NCI-H524 treated with DMSO at 0.1 percent for 48 hours (cell line): ENCODE measurements at regions not wholly inside any gene's neighbourhood (a gene's known extent, or its start where the extent isn't known, plus 50 kb on each side); places are given as distances from the start of the nearest gene placed in this dataset.
A peak's percentile ranks its signal among the peaks of the same experiment; 100 is the strongest.
"Not testable (repeated sequence)": the region's sequence is repeated elsewhere in the genome, so short reads cannot be mapped to it uniquely, and the experiment has no call there.

Experiments used
- DNase-seq: peaks from one replicate; lab custom pipeline; 2025; lab: John Stamatoyannopoulos, UW

GRCh38 chr2:13414897-13415296 lies 698.2 kb downstream of the TRIB2 start:
- peak; percentile 6 for DNase-seq

DNA sequence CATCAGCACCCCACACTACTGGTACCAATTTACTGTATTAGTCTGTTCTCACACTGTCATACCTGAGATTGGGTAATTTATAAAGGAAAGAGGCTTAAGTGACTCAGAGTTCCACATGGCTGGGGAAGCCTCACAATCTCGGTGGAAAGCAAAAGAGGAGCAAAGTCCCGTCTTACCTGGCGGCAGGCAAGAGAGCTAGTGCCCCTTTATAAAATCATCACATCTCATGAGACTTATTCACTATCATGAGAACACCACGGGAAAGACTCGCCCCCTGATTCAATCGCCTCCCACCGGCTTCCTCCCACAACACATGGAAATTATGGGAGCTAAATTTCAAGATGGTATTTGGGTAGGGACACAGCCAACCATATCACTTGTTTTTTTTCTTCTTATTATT lies 717.2 kb downstream of the TRIB2 start:
- no peak for DNase-seq

DNA sequence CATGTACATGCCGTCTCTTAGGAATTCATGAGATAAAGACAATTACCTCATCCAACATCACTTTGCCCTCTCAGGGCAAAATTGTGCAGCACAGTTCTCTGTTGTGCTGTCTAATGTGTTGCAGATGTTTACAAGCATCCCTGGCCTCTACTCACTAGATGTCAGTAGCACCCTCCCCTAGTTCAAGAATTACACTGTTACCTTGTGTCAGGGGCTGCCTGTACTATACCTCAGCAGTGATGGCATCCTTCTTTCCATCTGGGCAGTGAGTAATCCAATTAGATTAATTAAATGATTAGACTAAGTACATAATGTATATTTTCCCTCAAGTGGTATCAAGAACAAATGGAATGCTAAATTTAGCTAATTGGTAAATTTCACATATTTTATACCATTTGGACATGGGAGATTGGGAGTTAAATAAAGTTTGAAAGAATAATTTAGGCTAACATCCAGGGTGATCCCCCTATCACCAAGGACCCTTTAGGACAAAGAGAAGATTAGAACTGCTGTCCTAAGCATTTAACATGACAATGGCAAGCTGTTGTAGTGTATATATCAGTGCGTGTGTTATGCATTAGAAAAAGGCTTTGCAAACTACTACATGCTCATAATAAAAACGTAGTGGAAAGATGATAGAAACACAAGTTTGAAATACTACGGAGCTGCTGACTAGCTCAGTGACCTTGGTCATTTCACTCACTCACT lies 727.0 kb downstream of the TRIB2 start:
- peak; percentile 49 for DNase-seq

DNA sequence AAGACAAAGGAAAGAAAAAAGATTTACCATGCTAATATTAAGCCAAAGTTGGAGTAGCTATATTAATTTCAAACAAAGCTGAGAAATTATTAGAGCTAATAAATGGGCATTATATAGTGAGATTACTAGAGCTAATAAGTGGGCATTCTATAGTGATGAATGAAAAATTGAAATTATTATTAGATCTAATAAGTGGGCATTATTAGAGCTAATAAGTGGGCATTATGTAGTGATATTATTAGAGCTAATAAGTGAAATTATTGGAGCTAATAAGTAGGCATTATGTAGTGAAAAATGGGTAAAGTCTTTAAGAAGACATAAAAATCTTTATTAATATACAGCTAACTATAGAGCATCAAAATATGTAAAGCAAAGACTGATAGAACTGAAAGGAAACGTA lies 745.7 kb downstream of the TRIB2 start:
- DNase-seq, result no peak

- DNase-seq, result no peak
These were observed 749.3 kb downstream of the TRIB2 start for GRCh38 chr2:13466076-13466475.

- no peak for DNase-seq
These were observed 757.8 kb downstream of the TRIB2 start for GRCh38 chr2:13474538-13474937.

GRCh38 chr2:13480057-13480456 lies 763.3 kb downstream of the TRIB2 start:
- DNase-seq, result no peak

DNA sequence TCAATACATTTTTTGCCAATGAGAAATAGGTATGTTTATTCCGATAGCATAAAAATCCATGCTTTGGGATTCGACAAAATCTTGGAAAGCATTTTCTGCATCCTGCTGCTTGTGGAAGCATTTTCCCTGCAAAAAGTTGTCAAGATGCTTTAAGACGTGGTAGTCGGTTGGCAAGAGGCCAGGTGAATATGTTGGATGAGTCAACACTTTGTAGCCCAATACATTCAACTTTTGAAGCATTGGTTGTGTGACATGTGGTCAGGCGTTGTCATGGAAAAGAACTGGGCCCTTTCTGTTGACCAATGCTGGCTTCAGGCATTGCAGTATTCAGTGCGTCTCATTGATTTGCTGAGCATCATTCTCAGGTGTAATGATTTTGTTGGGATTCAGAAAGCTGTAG lies 764.5 kb downstream of the TRIB2 start:
- no peak for DNase-seq

DNA sequence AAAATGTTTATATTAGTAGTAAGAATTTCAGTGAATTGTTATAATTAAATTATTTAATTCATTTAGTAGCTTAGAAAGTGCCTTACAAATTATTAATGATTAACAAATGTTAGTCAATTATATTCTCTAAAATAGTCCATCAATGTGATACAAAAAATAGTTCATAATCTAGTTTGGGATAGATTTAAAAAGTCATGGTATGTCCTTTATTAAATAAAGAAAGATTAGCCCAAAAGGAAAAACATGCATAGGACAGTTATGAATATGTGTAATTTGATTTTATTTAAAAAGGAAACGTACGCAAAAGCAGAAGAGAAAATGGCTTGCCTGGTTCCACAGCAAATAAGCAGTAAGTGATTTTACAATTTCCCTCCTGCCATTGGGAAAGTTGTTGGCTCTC lies 768.5 kb downstream of the TRIB2 start:
- no peak for DNase-seq

DNA sequence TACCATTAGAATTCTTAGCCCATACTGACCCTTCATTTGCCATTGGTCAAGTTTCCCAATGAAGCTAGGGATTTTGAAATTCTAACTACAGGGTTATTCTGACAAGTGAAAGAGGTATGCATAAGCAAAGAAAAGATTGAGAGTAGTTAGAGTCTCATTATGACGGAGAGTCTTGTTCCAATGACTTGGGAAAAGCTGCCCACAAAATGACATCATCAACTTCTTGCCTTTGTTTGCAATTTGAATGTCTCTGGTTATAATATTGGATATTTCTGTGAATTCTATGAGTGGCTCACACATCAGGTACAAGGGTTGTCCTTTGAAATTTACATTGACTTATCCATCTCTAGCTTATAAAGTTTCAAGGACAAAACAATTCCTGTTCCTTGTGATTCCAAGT lies 772.2 kb downstream of the TRIB2 start:
- no peak for DNase-seq

DNA sequence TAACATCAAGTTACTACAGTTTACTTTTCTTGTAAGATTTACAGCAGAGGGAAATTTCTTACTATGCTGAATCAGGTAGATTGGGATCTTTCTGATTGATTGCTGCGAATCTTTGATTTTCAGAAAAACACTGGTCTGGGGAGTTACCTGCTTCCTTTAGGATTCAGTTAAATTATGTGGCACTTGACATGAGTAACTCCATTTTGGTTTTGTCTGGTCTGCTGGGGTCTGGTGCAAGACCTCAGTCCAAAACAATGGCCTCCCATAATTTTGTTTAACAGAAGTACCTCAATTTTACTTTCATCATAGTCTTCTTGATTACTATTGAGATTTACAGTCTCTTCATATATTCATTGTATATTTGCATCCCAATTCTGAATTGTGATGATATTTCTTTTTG lies 775.5 kb downstream of the TRIB2 start:
- DNase-seq, result no peak

DNA sequence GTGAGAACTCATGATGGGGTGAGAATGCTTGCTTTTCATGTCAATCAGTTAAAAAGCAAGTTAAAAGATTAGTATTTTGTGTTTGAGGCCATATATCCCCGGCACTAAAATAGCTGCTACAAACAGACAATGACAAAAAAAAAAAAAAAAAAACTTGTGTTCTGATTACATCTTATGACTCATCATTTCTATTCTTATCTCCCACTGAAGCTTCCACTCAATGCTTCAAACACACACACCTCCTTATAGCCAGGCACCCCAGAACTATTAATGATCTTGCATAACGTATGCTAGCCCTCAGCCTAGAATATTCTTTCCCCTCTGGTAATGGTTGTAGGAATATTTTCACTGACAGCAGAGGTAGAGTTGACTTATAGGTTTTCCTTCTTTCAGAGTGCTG lies 778.3 kb downstream of the TRIB2 start:
- no peak for DNase-seq

DNA sequence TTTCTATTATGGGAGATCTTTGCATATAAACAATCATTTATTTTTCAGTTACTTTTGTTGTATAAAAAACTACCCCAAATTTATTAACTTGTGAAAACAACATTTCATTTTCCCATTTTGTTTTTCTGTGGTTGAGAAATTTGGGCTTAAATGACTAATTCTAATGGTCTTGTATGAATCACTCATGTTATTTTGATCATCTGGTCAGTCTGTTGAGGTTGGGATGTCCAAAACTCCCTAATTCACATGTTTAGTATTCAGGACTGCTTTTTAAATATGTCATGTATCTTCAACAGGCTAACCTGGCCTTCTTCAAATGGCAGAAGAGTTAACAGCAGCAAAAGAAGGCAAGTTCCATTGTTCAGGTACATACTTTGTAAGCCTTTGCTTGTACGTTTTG lies 788.1 kb downstream of the TRIB2 start:
- no peak for DNase-seq

GRCh38 chr2:13508671-13509070 lies 791.9 kb downstream of the TRIB2 start:
- DNase-seq, result peak; percentile 22

DNA sequence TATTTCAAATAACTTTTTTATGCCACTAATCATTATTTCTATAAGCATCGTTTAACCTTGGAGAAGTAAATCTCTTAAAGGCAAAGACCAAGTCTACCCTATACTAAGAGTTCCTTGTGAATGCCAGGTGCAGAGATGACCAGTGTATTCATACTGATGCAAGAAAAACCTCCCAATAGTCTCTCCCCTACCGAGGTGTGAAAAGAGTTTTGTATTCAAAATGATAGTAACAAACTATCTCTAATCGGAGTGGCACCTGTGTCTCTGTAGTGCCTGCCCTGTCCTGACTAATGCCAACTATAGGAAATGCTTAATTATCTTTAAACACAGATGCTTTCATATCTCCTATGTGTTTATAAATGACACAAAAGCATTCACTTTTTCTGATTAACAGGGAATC lies 798.5 kb downstream of the TRIB2 start:
- no peak for DNase-seq

GRCh38 chr2:13522096-13522495 lies 805.4 kb downstream of the TRIB2 start:
- no peak for DNase-seq

- DNase-seq, result no peak
These were observed 806.4 kb downstream of the TRIB2 start for GRCh38 chr2:13522917-13523821.

- DNase-seq, result no peak
These were observed 807.8 kb downstream of the TRIB2 start for GRCh38 chr2:13524492-13524891.

- DNase-seq, result not testable (repeated sequence)
These were observed 815.1 kb downstream of the TRIB2 start for GRCh38 chr2:13531735-13532410.

DNA sequence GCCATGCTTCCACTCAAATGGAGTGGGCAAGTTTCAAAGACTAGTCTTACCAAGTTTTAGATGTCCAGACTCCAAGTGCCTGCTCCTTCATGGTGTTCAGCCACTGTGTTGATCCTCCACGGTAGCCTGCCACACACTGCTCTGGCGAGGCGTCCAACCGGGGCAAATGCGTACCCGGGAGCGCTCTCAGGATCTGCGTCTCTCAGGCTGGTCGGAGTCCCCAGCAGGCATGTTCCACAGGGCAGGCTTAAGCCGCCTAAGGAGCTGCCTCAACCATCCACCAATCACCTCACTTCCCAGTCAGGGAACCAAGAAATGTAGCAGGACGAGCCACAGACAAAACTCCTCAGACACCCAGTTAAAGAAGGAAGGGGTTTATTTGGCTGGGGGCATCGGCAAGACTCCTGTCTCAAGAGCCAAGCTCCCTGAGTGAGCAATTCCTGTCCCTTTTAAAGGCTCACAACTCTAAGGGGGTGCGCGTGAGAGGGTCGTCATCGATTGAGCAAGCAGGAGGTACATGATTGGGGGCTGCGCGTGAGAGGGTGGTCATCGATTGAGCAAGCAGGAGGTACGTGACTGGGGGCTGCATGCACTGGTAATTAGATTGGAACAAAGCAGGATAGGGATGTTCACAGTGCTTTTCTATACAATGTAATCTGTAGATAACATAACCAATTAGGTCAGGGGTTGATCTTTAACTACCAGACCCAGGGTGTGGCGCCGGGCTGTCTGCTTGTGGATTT lies 816.2 kb downstream of the TRIB2 start:
- DNase-seq, result not testable (repeated sequence)

- no peak for DNase-seq
These were observed 816.8 kb downstream of the TRIB2 start for GRCh38 chr2:13533524-13533922.

DNA sequence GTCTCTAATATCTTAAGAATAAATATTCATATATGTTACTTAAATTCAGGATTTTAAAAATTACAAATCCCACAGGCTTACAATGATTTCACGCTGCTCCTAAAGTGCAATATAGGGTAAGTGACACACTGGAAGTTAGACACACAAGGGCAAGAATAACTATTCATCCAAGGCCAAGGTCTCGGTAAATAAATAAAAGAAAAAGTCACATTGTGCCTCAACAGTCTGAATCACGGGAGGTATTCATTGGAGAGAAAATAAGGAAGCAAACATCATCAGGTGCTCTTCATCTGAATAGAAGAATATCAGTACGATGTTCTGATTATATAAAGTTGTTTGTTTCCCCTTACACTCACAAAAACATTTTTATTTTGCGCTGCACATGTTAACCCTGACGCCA lies 820.2 kb downstream of the TRIB2 start:
- no peak for DNase-seq
